ENCODE measurements at regions not wholly inside any gene's neighbourhood (a gene's known extent, or its start where the extent isn't known, plus 50 kb on each side); places are given as distances from the start of the nearest gene placed in this dataset.
"Not testable (repeated sequence)": the region's sequence is repeated elsewhere in the genome, so short reads cannot be mapped to it uniquely, and the experiment has no call there.

- no peak for DNase-seq
These were observed 252.7 kb downstream of the ACTR3B start for GRCh38 chr7:153012203-153012602.

DNA sequence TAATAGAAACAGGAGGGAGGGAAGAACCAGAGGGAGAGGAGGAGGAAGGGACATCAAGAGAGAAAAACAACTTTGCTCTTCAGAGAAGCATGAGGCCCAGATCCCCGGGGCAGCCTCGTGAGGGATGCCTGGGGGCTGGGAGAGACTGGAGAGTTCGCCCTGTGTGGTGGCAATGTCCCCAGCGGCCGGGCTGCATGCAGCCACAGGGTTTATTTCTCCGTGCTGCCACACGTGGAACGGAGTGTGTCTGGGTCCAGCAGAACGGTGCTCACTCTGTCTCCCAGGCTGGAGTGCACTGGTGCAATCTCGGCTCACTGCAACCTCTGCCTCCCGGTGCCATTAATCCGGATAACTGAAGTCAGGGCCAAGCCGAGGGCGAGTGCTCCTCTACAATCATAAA, 257.7 kb downstream of the ACTR3B start:
- DNase-seq: no peak

- no peak for DNase-seq
These were observed 262.0 kb downstream of the ACTR3B start for GRCh38 chr7:153021542-153021941.

DNA sequence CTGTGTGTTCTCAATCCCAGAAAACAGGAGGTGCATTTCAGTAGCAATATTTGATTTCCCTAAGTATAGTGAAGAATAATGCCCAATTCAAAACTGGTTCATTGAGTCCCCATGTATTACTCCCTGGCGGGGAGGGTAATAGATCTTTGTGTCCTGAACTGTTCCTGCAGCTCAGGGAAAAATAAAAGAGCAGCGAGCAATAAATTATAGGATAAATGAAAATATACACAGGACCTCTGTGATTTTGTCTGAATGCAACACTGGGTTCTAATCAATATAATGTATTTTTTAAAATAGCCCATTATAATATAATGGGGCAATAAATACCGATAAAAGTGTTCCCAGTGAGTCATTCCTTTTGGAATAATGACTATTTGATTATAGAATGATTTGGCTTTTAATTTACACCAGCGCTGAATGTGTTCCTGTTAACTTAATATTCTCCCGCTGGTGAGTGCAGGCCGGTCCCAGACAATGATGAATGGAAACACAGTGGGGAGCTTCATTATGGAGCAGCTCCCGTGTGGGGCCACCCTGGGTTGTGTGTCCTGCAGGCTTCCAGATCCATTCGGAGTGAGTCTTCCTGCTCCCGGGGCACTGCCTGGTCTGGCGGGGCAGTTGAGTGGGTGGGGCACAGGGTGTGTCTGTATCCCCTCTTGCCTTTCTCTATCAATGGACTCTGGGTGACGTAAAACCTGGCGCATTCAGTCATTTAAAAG, 263.1 kb downstream of the ACTR3B start:
- no peak for DNase-seq

- no peak for DNase-seq
These were observed 263.6 kb downstream of the ACTR3B start for GRCh38 chr7:153023194-153023592.

DNA sequence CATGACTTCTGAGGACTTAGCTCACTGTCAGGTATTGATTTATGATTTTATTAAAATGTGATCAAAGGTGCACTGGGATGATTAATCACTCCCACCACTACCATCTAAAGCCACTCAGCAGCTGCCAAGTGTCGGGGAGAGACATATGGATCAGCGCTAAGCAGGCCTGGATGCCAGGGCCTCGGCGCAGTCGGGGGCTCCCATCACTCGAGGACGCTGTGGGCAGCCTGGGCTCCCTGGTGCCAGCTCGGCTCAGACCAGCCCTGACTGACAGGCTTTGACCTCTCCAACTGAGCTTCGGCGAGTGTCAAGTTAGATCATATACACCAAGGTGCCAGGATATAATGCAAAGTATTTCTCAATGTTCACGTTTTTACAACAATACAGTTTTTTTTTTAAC, 267.7 kb downstream of the ACTR3B start:
- DNase-seq: no peak

- no peak for DNase-seq
These were observed 268.4 kb downstream of the ACTR3B start for GRCh38 chr7:153027904-153028303.

DNA sequence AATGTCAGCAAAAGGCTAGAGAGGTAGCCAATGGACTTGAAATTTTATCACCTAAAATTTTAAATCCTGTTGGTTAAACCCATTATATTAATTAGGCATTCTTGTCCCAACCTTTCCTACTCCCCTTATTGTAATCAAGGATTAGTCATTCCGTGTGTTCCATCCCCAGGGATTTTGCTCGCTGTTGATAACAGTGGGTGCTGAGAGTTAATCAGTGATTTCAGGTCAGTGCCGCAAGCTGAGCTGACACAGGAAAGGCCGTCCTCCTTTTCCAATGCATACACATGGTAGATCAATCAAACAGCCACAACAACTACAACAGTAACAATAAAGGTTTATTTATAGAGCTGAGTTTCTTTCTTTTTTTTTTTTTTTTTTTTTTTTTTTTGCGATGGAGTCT, 271.4 kb downstream of the ACTR3B start:
- no peak for DNase-seq

- DNase-seq: no peak
These were observed 275.2 kb downstream of the ACTR3B start for GRCh38 chr7:153034791-153035190.

GRCh38 chr7:153036396-153037063, 277.0 kb downstream of the ACTR3B start:
- no peak for DNase-seq

DNA sequence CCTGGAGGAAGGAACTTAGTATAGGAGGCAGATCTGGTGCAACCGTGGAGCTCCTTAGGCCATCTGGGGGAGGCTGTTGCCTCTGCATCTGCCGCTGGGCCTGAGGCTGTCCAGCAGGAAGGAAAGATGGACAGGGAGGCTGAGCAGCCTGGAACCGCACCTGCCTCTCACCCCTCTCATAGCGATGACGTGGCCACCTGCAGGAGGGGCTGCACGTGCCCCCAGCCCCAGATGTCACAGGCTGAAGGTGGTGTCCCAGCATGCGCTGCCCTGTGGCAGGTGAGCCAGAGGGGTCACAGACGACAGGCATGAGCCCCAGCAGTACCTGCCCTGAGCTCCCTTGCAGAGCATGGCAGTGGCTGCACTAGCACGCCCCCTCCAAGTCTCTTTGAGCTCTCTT, 283.9 kb downstream of the ACTR3B start:
- DNase-seq: no peak

- no peak for DNase-seq
These were observed 285.4 kb downstream of the ACTR3B start for GRCh38 chr7:153044981-153045380.

GRCh38 chr7:153047079-153047959, 287.8 kb downstream of the ACTR3B start:
- DNase-seq: no peak

DNA sequence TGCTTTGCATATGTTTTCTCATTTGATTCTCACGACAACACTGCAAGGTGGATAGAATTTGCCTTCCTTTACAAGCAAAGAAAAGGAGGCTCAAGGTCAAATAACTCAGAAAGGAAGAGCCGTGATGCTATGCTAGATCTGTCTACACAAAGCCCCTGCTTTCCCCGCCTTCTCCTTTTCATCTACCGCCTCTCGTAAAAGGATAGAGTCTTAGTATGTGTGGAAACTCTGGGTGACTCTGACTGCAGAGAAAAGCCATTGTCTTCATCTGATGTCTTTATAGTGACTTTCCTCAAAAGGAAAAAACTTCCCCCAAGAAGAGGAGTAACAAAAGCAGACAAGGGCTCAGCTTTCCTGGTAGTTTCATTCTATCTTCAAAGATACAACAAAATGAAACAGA, 292.7 kb downstream of the ACTR3B start:
- DNase-seq: no peak

GRCh38 chr7:153061910-153062528, 302.5 kb downstream of the ACTR3B start:
- DNase-seq: no peak

DNA sequence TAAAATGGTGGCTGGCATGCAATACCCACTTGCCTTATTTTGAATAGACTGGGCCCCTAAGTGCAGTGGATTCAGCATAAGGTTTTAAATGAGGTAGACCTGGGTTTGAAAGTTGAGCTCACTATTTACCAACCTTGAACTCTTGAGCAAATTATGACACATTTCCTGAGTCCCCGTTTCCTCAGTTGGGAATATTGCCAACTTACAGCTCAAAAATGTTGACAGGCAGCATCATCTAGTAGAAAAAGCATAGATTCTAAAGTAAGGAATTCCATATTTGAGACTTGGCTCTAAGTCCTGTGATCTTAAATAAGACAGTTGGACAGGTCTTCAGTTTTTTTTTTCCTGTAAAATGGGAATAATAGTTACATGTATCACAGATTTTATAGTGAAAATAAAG, 305.5 kb downstream of the ACTR3B start:
- DNase-seq: no peak

- DNase-seq: no peak
These were observed 307.2 kb downstream of the ACTR3B start for GRCh38 chr7:153066711-153067110.

DNA sequence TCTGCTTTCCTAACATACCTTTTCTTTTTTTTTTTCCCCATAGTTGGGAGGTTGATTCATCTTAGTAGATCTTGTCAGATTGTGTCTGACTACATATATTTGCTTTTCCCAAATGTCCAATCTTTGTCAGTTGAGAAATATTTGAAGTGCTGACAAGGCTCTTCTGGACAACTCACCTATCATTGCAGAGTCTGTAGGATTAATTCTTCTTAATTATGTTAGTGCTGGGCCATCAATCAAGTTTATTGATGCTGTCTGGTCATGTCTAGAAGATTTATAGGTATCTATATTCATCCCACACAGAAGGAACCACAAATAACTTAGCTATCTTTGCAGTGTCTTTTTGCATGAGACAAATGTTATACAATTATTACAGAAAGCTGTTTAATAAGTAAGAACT, 310.6 kb downstream of the ACTR3B start:
- no peak for DNase-seq

- no peak for DNase-seq
These were observed 313.3 kb downstream of the ACTR3B start for GRCh38 chr7:153072806-153073205.

GRCh38 chr7:153076289-153076688, 316.7 kb downstream of the ACTR3B start:
- not testable (repeated sequence) for DNase-seq

DNA sequence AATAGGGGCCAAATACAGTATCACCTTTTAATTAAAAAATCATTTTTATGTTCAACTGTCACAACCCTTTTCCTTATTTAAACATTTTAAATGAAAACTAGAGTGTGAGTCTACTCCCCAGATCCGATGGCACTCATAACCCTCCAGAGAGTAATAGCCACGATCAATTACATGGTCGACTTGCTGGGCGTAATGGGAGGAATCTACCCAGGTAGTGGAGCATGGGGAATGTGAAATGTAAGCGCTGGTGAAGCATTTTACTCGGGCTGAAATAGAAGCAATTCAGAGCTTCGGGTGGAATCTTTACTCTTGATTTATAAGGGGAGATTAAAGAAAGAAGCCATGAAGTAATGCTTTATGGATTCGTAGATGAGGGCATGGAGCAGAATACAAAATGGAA, 321.9 kb downstream of the ACTR3B start:
- no peak for DNase-seq

DNA sequence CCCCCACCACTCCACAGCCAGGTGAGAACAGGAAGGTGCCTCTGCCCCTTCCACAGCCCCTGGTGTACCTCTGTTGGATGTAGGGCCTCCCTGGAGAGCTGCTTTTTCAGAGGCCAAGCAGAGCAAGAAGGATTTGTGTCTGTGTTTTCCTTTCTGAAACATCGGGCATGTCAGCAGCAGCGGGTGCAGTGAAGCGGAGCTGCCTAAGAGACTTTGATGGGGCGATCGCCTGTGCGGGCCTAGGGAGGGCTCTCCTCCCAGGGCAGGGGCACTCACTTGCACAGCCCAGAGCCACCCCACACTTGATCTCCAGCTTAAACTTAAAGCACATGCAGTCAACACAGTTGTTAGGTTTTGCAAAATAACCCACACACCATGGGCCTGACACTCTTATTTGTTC, 324.7 kb downstream of the ACTR3B start:
- DNase-seq: no peak

GRCh38 chr7:153087498-153087897, 327.9 kb downstream of the ACTR3B start:
- no peak for DNase-seq

Measured in fibroblast of skin of back (primary cell).